SK-N-SH (cell line): ENCODE measurements at regions not wholly inside any gene's neighbourhood (a gene's known extent, or its start where the extent isn't known, plus 50 kb on each side); places are given as distances from the start of the nearest gene placed in this dataset.

Experiments
- CTCF ChIA-PET: fragments of 300-600, 350-600 bp; formaldehyde crosslinking; extraction: SDS; loops from one replicate; lab custom pipeline; 2021; lab: Yijun Ruan, JAX
- POLR2A ChIA-PET: fragments of 350-600 bp; sonication (Branson Sonifier 250); formaldehyde crosslinking; extraction: SDS; loops from one replicate; lab custom pipeline; 2020; ENCODE audit warnings: antibody characterized with exemption, inconsistent platforms; lab: Yijun Ruan, JAX
- DNase-seq: peaks from one replicate; pipeline ENCODE4 v3.0.0; 2012
- H2AFZ ChIP-seq: fragments of 200-600 bp; sonication (generic); 2 replicates; pipeline ENCODE4 v1.8.1; 2016; ENCODE audit warnings: antibody characterized with exemption, mild to moderate bottlenecking, low read depth
- H3F3A ChIP-seq: fragments of 200-600 bp; sonication (generic); replicated peaks from 2 replicates; pipeline ENCODE3; 2016; ENCODE audit warnings: antibody characterized with exemption, mild to moderate bottlenecking; ENCODE audit not compliant: insufficient read depth
- H3K27ac ChIP-seq, 2 experiments: fragments of 200-500 bp in 1 of 2; fragments of 200-600 bp in 1 of 2; sonication (Bioruptor generic) in 1 of 2; sonication (generic), shearing (Covaris generic) in 1 of 2; 2 replicates each; pipeline versions ENCODE4 v1.5.1 to v1.6.1; 2014 to 2016; ENCODE audit warnings: low read depth in 2 of 2, inconsistent platforms in 1 of 2, low read length in 1 of 2, mild to moderate bottlenecking in 1 of 2, mixed read lengths in 1 of 2
- H3K27me3 ChIP-seq: fragments of 200-600 bp; sonication (generic), shearing (Covaris generic); 2 replicates; pipeline ENCODE4 v1.6.1; 2016; ENCODE audit warnings: mixed run types; ENCODE audit not compliant: insufficient read depth
- H3K36me3 ChIP-seq, 2 experiments: fragments of 200-500 bp in 1 of 2; fragments of 200-600 bp in 1 of 2; sonication (Bioruptor generic) in 1 of 2; sonication (generic) in 1 of 2; replicated peaks in 1 of 2; 2 replicates each; pipeline versions ENCODE3 to v1.5.1; 2014 to 2016; ENCODE audit warnings: low read length in 1 of 2, mild to moderate bottlenecking in 1 of 2; ENCODE audit not compliant: insufficient read depth in 2 of 2, control insufficient read depth in 1 of 2
- H3K4me1 ChIP-seq, 2 experiments: fragments of 200-500 bp in 1 of 2; fragments of 200-600 bp in 1 of 2; sonication (Bioruptor generic) in 1 of 2; sonication (generic), shearing (Covaris generic) in 1 of 2; 2 replicates each; pipeline versions ENCODE4 v1.5.1 to v1.6.1; 2014 to 2016; ENCODE audit warnings: low read depth in 1 of 2, low read length in 1 of 2, mixed run types in 1 of 2; ENCODE audit not compliant: insufficient read depth in 2 of 2, control insufficient read depth in 1 of 2
- H3K4me2 ChIP-seq: fragments of 200-600 bp; sonication (generic), shearing (Covaris generic); 2 replicates; pipeline ENCODE4 v1.6.1; 2017; ENCODE audit warnings: mixed run types
- H3K4me3 ChIP-seq, 2 experiments: fragments of 200-500 bp in 1 of 2; fragments of 200-600 bp in 1 of 2; sonication (Bioruptor generic) in 1 of 2; sonication (generic), shearing (Covaris generic) in 1 of 2; 2 replicates each; pipeline versions ENCODE4 v1.5.1 to v1.8.1; 2014 to 2016; ENCODE audit warnings: low read depth in 2 of 2, inconsistent platforms in 1 of 2, low read length in 1 of 2, mild to moderate bottlenecking in 1 of 2, mixed read lengths in 1 of 2, moderate library complexity in 1 of 2
- H3K79me2 ChIP-seq: fragments of 200-600 bp; sonication (generic); 2 replicates; pipeline ENCODE4 v1.8.1; 2017; ENCODE audit warnings: mild to moderate bottlenecking; ENCODE audit not compliant: insufficient read depth
- H3K9ac ChIP-seq: fragments of 200-600 bp; sonication (generic); 2 replicates; pipeline ENCODE4 v1.6.1; 2017; ENCODE audit warnings: mixed run types
- H3K9me2 ChIP-seq: fragments of 200-600 bp; sonication (generic); 2 replicates; pipeline ENCODE4 v1.6.1; 2017; ENCODE audit warnings: mixed run types
- H3K9me3 ChIP-seq: fragments of 200-600 bp; sonication (generic); 2 replicates; pipeline ENCODE4 v1.6.1; 2017; ENCODE audit warnings: mixed run types, mild to moderate bottlenecking, moderate library complexity
- H4K20me1 ChIP-seq: fragments of 200-600 bp; sonication (generic); 2 replicates; pipeline ENCODE4 v1.6.1; 2017; ENCODE audit warnings: mild to moderate bottlenecking, mixed run types; ENCODE audit not compliant: insufficient read depth
- GATA2 ChIP-seq: sonication (generic); formaldehyde crosslinking; IDR thresholded peaks from 2 replicates; pipeline ENCODE4 v1.5.0; 2020; ENCODE audit warnings: mild to moderate bottlenecking, missing genetic modification reagents
- MEF2A ChIP-seq: IDR thresholded peaks from 2 replicates; pipeline ENCODE4 v1.4.0; 2012; ENCODE audit warnings: low read depth, borderline replicate concordance
- RXRA ChIP-seq: IDR thresholded peaks from 2 replicates; pipeline ENCODE4 v1.4.0; 2012; ENCODE audit warnings: low read depth, mild to moderate bottlenecking, borderline replicate concordance
- YY1 ChIP-seq: IDR thresholded peaks from 2 replicates; pipeline ENCODE4 v1.4.0; 2012; ENCODE audit warnings: low read depth, mild to moderate bottlenecking
- WGBS: methylation state at CpG from one replicate; pipeline ENCODE4 v1.1.6; 2017; ENCODE audit warnings: low lambda C conversion rate; 5-methylcytosine and 5-hydroxymethylcytosine counted together
- TF ChIP-seq, protein P1 (sequence below): fragments of 150-350 bp; IDR thresholded peaks from 2 replicates; pipeline ENCODE4 v1.6.1; 2017; ENCODE audit warnings: antibody characterized with exemption, low read length, low read depth, borderline replicate concordance
- TF ChIP-seq, protein P2 (sequence below): IDR thresholded peaks from 2 replicates; pipeline ENCODE4 v1.4.0; 2012; ENCODE audit warnings: low read depth, borderline replicate concordance

DNA sequence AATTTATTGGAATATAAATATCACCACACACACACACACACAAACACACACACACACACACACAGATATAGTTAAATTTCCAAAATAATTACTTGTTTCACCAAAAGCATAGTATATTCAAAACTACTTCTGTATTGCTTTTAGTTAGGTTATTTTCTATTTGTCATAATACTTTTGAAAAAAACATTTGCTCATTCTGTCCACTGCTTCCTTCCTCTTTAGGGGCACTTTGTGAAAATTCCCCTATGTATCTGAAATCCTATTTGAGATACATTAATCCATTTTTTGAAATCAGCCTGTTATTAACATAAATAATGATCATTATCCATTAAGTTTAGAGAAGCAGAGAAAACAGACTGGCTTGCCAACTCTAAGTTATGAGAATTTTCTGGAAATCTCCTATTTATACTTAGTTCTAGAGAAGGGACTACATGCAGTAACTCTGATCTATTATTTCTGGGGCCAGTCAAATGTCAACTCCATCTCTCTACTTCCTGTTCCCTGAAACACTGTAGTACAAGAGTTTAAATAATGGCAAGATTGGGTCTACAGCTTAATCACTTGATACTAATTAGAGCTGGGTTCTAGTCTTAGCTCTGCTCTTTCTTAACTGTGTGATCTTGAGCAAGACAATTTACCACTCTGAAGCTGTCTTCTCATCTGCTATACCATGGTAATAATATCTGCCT is 54.4 kb upstream of the GPR174 start (continued):
- TF ChIP-seq, protein P1, sequence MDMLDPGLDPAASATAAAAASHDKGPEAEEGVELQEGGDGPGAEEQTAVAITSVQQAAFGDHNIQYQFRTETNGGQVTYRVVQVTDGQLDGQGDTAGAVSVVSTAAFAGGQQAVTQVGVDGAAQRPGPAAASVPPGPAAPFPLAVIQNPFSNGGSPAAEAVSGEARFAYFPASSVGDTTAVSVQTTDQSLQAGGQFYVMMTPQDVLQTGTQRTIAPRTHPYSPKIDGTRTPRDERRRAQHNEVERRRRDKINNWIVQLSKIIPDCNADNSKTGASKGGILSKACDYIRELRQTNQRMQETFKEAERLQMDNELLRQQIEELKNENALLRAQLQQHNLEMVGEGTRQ, result no peak
- TF ChIP-seq RXRA, result no peak
- TF ChIP-seq, all 33 proteins: peak for 0

DNA sequence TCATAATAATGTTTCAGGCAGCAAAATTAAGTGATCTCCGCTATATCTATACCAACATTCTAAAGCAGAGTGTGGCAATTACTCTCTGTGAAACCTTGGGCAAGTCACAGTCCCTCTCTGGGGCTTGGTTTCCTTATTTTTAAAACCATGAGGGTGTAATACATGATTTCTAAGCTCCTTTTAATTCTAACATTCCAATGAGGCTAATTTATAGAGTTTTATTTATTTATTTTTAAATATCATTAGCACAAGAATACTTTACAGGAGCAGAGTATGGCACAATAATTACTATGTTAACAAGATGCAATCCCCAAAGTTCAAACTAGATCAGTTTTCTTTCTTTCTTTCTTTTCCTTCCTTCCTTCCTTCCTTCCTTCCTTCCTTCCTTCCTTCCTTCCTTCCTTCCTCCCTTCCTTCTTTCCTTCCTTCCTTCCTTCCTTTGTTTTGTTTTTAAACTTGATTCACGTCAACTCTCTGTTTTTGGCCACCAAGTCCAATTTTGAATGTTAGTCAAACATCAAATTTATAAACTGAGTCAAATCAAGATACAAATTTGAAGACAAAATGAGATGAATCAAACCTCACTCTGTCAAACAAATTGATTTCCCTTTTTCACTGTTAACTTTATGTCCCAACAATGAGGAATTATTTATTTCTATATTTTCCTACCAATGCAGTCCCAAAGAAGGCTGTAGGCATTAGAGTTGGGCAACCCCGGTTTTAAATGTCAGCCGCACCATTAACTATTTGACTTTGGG is 50.2 kb upstream of the GPR174 start:
- CTCF ChIA-PET, result interaction anchor here (0.5 kb wide), 1 partner anchor 12 kb away, joined by 3 read pairs; no protein-coding TSS in a partner anchor
- Histone ChIP-seq H3K4me3 (no peak overlapping the region), H3K9ac (no peak overlapping the region), H3K27ac (no peak overlapping the region), H3K9me2 (no peaks in the 10 kb centered on the region), H3K79me2 (no peaks in the 10 kb centered on the region), H3F3A (no peaks in the 10 kb centered on the region), H3K9me3 (no peaks in the 10 kb centered on the region), H3K4me2 (no peak overlapping the region), H3K36me3 (no peaks in the 10 kb centered on the region), H3K27me3 (no peaks in the 10 kb centered on the region), H2AFZ (no peak overlapping the region), H3K4me1 (peaks cover 0 to 4% of the 10 kb centered on the region in 2 experiments; a peak in 1 of 4 replicates), H4K20me1 (no peaks in the 10 kb centered on the region)
- 3% methylated on average over 4 of the region's 4 CpGs for WGBS
- TF ChIP-seq YY1 (no peak), MEF2A (no peak), GATA2 (no peak)
- TF ChIP-seq, protein P2, sequence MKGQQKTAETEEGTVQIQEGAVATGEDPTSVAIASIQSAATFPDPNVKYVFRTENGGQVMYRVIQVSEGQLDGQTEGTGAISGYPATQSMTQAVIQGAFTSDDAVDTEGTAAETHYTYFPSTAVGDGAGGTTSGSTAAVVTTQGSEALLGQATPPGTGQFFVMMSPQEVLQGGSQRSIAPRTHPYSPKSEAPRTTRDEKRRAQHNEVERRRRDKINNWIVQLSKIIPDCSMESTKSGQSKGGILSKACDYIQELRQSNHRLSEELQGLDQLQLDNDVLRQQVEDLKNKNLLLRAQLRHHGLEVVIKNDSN, result no peak
- no peak for DNase-seq
- POLR2A ChIA-PET, result no interaction called here
